AG08396 (cell line): ENCODE measurements at regions not wholly inside any gene's neighbourhood (a gene's known extent, or its start where the extent isn't known, plus 50 kb on each side); places are given as distances from the start of the nearest gene placed in this dataset.
"Not testable (repeated sequence)": the region's sequence is repeated elsewhere in the genome, so short reads cannot be mapped to it uniquely, and the experiment has no call there.

Experiments
- DNase-seq: peaks from one replicate; pipeline ENCODE4 v3.0.0; 2012; ENCODE audit warnings: low spot score, mixed read lengths

GRCh38 chr5:116883875-116884274, 309.3 kb upstream of the SEMA6A start:
- no peak for DNase-seq

GRCh38 chr5:116881921-116882531, 307.4 kb upstream of the SEMA6A start:
- no peak for DNase-seq

DNA sequence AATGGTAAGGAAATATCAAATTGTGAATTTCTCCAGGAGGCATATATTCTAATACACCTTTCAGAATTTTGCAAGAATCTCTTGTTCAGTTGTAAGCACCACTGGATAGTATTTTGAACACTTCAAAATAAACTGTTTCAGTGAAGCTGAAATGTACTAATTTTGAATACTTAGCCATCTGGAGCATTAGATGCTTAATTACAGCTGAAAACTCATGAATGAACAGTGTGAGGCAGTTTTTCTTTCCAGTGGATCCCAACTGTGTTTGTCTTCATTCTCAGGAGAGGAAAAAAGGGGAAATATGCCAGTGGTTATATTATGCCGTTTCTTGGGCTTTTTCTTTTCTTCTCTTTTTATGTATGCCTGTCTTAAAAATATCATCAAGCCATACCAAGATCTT, 306.0 kb upstream of the SEMA6A start:
- no peak for DNase-seq

- DNase-seq: no peak
Measured at GRCh38 chr5:116880150-116880549, 305.5 kb upstream of the SEMA6A start.

DNA sequence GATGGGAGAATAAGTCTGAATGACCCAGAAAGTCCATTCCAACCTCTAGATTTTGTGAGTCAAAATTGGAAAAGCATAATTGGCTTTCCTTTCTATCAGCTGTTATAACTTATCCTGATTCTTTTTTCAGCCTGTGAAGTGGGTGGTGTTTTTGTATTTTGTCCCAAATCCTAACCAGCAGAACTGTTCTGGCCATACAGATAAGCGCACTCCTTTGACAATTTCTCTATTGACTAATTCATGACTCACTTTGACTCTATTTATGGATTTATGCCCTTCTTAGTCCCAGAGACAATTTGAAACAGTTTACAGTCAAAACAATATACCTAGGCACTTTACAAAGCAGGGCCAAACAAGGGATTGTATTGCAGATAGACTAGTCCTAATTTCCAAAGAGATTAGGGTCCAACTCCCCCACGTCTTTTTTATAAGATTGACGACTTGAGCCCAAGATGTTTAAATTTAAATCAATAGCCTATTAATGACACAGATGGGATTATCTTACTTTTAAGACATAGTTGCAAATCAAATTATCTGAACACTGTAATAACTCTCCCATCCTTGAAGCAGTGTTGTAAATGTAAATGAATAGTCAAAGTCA, 301.7 kb upstream of the SEMA6A start:
- no peak for DNase-seq

DNA sequence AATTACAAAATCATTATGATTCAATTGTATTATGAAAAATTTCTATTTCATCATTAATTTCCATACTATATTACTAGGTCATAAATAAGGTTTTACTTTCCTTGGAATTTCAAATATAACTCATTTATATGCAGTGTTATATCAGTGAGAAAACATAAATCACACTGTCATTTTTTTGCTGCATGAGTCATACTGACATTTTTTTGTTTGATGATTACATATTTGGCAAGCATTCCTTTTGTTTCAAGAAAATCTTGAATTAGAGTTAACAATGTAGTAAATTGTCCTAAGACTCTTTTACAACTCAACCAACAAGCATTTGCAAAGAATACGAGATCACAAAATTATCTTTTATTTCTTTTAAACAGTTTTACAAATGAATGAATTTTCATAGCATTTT, 298.4 kb upstream of the SEMA6A start:
- no peak for DNase-seq

DNA sequence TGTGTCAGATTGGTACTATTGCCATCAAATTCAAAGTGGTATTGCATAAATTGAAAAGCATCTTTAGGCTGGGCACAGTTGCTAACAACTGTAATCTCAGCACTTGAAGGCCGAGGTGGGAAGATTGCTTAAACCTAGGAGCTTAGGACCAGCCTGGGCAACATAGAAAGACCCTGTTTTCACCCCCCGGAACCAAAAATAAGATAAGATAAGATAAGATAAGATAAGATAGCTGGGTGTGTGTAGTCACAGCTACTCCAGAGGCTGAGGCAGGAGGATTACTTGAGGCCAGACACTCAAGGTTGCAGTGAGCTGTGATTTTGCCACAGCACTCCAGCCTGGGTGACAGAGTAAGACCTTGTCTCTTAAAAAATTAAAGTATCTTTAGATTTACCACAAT, 297.9 kb upstream of the SEMA6A start:
- DNase-seq: no peak

DNA sequence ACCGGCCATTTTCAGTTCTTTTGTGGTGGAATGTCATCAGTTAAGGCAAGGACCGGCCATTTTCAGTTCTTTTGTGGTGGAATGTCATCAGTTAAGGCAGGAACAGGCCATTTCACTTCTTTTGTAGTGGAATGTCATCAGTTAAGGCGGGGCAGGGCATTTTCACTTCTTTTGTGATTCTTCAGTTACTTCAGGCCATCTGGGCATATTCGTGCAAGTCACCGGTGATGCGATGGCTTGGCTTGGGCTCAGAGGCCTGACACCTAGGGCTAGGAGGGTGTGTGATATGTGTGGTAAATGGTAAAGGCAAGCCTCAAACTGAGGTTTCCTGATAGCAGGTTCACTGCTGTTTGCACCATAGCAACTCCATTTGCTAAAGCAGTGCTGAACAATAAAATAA, 293.2 kb upstream of the SEMA6A start:
- DNase-seq: not testable (repeated sequence)

DNA sequence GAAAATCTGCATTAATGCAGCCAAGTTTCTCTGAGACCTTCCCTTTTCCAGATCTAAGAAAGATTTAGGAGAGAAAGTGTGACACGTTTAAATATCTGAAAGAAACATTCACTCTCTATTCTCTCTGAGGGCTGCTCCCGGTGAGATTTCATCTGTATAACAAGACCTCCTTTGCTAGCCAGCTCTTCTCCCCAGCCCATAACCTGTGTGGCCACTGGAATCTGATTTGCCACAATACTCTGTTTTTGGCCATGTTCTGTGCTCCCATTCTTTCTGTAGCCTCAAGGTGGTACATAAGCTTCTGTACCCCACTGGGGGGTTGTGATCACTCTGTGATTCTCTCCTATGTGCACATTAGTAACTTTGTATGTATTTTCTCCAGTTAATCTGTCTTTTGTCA, 291.0 kb upstream of the SEMA6A start:
- no peak for DNase-seq

- DNase-seq: no peak
Measured at GRCh38 chr5:116864838-116865190, 290.2 kb upstream of the SEMA6A start.

GRCh38 chr5:116864157-116864837, 289.7 kb upstream of the SEMA6A start:
- no peak for DNase-seq

DNA sequence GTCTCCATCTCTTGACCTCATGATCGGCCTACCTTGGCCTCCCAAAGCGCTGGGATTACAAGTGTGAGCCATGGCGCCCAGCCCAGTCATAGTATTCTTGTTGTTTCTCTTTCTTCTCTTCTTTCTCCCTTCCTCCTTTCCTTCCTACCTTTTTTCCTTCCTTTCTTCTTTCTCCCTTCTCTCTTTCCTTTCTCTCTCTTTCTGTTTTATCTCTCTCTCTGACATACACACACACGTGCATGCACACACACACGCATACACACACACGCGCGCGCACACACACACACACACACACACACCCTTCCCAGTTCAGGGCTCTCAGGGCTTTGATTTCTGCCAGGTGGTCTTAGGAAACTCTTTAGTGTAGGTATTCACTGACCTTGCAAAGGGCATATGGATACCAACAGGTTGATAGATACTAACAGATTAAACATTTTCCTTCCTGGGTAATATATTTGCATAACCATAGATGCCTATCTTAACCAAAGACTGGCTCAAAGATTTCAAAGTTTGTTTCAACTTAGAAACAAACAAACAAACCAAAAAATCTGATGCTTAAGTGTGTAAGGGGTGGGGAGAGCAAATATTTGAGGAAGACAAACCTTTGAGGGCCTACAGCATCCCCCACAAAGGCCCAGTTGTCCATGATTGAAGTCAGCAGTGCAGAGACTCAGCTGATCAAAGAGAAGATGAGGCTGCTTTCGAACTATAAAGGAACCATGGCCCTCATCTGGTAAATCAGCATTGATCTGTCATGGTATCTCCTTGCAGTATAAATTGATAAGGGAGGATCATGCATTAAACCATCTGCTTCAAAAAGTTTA, 288.2 kb upstream of the SEMA6A start:
- DNase-seq: no peak

- no peak for DNase-seq
Measured at GRCh38 chr5:116861666-116862065, 287.0 kb upstream of the SEMA6A start.

GRCh38 chr5:116861097-116861496, 286.5 kb upstream of the SEMA6A start:
- no peak for DNase-seq

- DNase-seq: no peak
Measured at GRCh38 chr5:116859666-116860320, 285.2 kb upstream of the SEMA6A start.

- DNase-seq: no peak
Measured at GRCh38 chr5:116858705-116859333, 284.2 kb upstream of the SEMA6A start.

DNA sequence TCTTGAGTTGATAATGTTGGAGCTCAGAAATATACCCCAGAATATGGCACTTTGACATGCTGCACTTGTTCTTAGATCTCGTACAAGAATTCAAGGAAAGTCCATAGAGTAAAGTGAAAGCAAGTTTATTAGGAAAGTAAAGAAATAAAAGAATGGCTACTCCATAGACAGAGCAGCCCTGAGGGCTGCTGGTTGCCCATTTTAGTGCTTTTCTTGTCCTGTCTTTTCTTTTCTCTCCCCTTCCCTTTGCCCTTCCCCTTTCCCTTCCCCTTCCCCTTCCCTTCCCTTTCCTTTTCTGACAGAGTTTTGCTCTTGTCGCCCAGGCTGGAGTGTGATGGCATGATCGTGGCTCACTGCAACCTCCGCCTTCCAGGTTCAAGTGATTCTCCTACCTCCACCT, 283.4 kb upstream of the SEMA6A start:
- DNase-seq: not testable (repeated sequence)

DNA sequence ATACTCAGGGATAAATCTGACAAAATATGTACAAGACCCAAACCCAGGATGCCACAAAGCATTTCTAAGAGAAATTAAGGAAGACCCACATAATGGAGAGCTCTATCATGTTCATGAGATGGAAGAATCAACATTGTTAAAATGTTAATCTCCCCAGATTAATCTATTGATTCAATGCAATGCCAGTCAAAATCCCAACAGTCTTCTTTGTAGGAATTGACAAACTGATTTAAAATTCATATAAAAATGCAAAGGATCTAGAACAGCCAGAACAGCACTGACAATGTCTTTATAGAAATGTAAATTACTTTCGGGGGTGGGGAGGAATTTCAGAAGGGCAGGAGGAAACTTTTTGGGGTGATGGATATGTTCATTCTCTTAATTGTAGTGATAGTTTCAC, 281.6 kb upstream of the SEMA6A start:
- no peak for DNase-seq

DNA sequence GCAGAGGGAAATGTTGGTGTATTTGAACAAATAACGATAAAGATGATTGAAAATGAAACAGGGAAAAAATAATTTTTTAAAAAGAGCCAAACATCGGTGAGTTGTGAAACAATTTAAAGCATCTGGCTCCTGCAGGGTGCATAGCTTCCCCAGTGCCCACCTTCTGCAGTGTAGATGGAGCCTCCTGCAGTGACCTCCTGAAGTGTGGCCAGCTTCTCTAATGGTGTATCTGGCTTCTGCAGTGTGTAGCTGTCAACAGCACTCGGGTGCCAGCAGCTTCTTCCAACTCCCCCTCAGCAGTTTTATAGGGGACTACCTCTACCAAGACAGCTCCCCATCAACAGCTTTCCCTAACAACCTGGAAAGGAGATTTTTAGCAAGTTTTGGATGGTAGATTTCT, 279.4 kb upstream of the SEMA6A start:
- no peak for DNase-seq

- no peak for DNase-seq
Measured at GRCh38 chr5:116848954-116849581, 274.4 kb upstream of the SEMA6A start.

- no peak for DNase-seq
Measured at GRCh38 chr5:116847960-116848359, 273.3 kb upstream of the SEMA6A start.
